ENCODE measurements at regions not wholly inside any gene's neighbourhood (a gene's known extent, or its start where the extent isn't known, plus 50 kb on each side); places are given as distances from the start of the nearest gene placed in this dataset.

DNA sequence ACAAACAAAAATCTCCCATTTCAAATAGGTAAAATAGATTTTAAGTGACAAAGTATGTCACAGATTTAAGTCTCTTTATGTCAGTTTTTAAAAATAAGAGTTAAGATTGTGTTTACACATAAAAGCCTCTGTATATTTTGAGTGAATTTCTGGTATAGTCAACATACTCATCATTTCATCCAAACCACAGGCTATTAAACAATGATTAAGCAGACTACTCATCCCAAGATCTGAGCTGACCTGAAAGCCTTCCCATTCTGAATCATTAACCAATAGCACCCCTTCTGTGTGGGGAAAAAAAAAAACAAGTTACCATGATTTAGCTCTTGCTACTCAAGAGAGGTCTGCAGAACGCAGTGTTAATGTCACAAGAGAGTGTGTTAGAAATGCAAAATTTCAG is 284.4 kb upstream of the NBEA start:
- TF ChIP-seq CTCF (IDR thresholded peaks at IDR 0.05; ENCODE audit: low read depth, low read length, missing input control): no peak
- TF ChIP-seq, protein P1, sequence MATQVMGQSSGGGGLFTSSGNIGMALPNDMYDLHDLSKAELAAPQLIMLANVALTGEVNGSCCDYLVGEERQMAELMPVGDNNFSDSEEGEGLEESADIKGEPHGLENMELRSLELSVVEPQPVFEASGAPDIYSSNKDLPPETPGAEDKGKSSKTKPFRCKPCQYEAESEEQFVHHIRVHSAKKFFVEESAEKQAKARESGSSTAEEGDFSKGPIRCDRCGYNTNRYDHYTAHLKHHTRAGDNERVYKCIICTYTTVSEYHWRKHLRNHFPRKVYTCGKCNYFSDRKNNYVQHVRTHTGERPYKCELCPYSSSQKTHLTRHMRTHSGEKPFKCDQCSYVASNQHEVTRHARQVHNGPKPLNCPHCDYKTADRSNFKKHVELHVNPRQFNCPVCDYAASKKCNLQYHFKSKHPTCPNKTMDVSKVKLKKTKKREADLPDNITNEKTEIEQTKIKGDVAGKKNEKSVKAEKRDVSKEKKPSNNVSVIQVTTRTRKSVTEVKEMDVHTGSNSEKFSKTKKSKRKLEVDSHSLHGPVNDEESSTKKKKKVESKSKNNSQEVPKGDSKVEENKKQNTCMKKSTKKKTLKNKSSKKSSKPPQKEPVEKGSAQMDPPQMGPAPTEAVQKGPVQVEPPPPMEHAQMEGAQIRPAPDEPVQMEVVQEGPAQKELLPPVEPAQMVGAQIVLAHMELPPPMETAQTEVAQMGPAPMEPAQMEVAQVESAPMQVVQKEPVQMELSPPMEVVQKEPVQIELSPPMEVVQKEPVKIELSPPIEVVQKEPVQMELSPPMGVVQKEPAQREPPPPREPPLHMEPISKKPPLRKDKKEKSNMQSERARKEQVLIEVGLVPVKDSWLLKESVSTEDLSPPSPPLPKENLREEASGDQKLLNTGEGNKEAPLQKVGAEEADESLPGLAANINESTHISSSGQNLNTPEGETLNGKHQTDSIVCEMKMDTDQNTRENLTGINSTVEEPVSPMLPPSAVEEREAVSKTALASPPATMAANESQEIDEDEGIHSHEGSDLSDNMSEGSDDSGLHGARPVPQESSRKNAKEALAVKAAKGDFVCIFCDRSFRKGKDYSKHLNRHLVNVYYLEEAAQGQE (IDR thresholded peaks at IDR 0.05): no peak
- no peak for TF ChIP-seq HNF4A (conservative IDR thresholded peaks at IDR 0.05)
- TF ChIP-seq MAX (IDR thresholded peaks at IDR 0.05): no peak
- no peak for TF ChIP-seq HNF4G (IDR thresholded peaks at IDR 0.05)
- no peak for TF ChIP-seq YY1 (IDR thresholded peaks at IDR 0.05)
- TF ChIP-seq JUND (IDR thresholded peaks at IDR 0.05): no peak
- TF ChIP-seq TAF1 (conservative IDR thresholded peaks at IDR 0.05): no peak
- TF ChIP-seq, protein P2, sequence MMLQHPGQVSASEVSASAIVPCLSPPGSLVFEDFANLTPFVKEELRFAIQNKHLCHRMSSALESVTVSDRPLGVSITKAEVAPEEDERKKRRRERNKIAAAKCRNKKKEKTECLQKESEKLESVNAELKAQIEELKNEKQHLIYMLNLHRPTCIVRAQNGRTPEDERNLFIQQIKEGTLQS (IDR thresholded peaks at IDR 0.05): no peak
- TF ChIP-seq, protein P3, sequence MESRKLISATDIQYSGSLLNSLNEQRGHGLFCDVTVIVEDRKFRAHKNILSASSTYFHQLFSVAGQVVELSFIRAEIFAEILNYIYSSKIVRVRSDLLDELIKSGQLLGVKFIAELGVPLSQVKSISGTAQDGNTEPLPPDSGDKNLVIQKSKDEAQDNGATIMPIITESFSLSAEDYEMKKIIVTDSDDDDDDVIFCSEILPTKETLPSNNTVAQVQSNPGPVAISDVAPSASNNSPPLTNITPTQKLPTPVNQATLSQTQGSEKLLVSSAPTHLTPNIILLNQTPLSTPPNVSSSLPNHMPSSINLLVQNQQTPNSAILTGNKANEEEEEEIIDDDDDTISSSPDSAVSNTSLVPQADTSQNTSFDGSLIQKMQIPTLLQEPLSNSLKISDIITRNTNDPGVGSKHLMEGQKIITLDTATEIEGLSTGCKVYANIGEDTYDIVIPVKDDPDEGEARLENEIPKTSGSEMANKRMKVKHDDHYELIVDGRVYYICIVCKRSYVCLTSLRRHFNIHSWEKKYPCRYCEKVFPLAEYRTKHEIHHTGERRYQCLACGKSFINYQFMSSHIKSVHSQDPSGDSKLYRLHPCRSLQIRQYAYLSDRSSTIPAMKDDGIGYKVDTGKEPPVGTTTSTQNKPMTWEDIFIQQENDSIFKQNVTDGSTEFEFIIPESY (IDR thresholded peaks at IDR 0.05): no peak
- no peak for TF ChIP-seq RXRA (IDR thresholded peaks at IDR 0.05)
- TF ChIP-seq RAD21 (IDR thresholded peaks at IDR 0.05): no peak

Data from liver (tissue), 3 donors.